Keratinocyte (primary cell): ENCODE measurements at regions not wholly inside any gene's neighbourhood (a gene's known extent, or its start where the extent isn't known, plus 50 kb on each side); places are given as distances from the start of the nearest gene placed in this dataset.

ENCODE experiments used
- DNase-seq: peaks from one replicate; pipeline ENCODE4 v3.0.0-alpha.2; 2011; ENCODE audit warnings: low read depth, missing footprints, low spot score
- FAIRE-seq: peaks from 2 replicates; lab custom pipeline; 2011; peaks lifted over from hg19 to GRCh38; lab: Jason Lieb, UNC
- H2AFZ ChIP-seq: 2 replicates; pipeline ENCODE4 v1.6.0; 2012; ENCODE audit warnings: low read length, control low read depth, inconsistent platforms; ENCODE audit not compliant: control insufficient read depth
- H3K27ac ChIP-seq: 2 replicates; pipeline ENCODE4 v1.5.1; 2011; ENCODE audit warnings: low read length; ENCODE audit not compliant: control insufficient read depth, insufficient read depth
- H3K27me3 ChIP-seq: 3 replicates; pipeline ENCODE4 v1.6.0; 2011; ENCODE audit warnings: low read length; ENCODE audit not compliant: control insufficient read depth, insufficient read depth; ENCODE audit errors: extremely low read depth
- H3K36me3 ChIP-seq, 2 experiments: 2 replicates in 1 of 2; 3 replicates in 1 of 2; pipeline ENCODE4 v1.5.1; 2011; ENCODE audit warnings: low read length in 2 of 2, mild to moderate bottlenecking in 1 of 2; ENCODE audit not compliant: control insufficient read depth in 2 of 2, insufficient read depth in 2 of 2; ENCODE audit errors: extremely low read depth in 1 of 2
- H3K4me1 ChIP-seq: 3 replicates; pipeline ENCODE4 v1.5.1; 2011; ENCODE audit warnings: low read length; ENCODE audit not compliant: control insufficient read depth, insufficient read depth; ENCODE audit errors: extremely low read depth
- H3K4me2 ChIP-seq: 3 replicates; pipeline ENCODE4 v1.6.0; 2011; ENCODE audit warnings: low read depth, low read length; ENCODE audit not compliant: control insufficient read depth, insufficient read depth; ENCODE audit errors: extremely low read depth
- H3K4me3 ChIP-seq, 3 experiments: fragments of 200-600 bp in 1 of 3; sonication (generic) in 1 of 3; 2 replicates in 2 of 3; 3 replicates in 1 of 3; pipeline ENCODE4 v1.5.1; 2011 to 2016; ENCODE audit warnings: low read length in 3 of 3, mild to moderate bottlenecking in 3 of 3, control low read depth in 2 of 3, inconsistent platforms in 1 of 3, low read depth in 1 of 3, mixed read lengths in 1 of 3, mixed run types in 1 of 3, moderate library complexity in 1 of 3; ENCODE audit not compliant: control insufficient read depth in 2 of 3, insufficient read depth in 2 of 3; ENCODE audit errors: extremely low read depth in 1 of 3
- H3K79me2 ChIP-seq: 2 replicates; pipeline ENCODE4 v1.6.0; 2012; ENCODE audit warnings: low read length; ENCODE audit not compliant: control insufficient read depth, insufficient read depth
- H3K9ac ChIP-seq: 3 replicates; pipeline ENCODE4 v1.6.0; 2011; ENCODE audit warnings: low read length; ENCODE audit not compliant: control insufficient read depth, insufficient read depth; ENCODE audit errors: extremely low read depth
- H3K9me1 ChIP-seq: 3 replicates; pipeline ENCODE4 v1.6.0; 2011; ENCODE audit warnings: low read length; ENCODE audit not compliant: control insufficient read depth, insufficient read depth; ENCODE audit errors: extremely low read depth
- H3K9me3 ChIP-seq: 2 replicates; pipeline ENCODE4 v1.5.1; 2012; ENCODE audit warnings: low read depth, low read length; ENCODE audit not compliant: control insufficient read depth
- H4K20me1 ChIP-seq: 3 replicates; pipeline ENCODE4 v1.6.0; 2011; ENCODE audit warnings: low read length; ENCODE audit not compliant: control insufficient read depth, insufficient read depth; ENCODE audit errors: extremely low read depth
- CTCF ChIP-seq, 3 experiments: IDR thresholded peaks in 1 of 3; conservative IDR thresholded peaks in 1 of 3; optimal IDR thresholded peaks in 1 of 3; 2 replicates in 2 of 3; 3 replicates in 1 of 3; pipeline versions ENCODE3 to v1.5.1; 2011; ENCODE audit warnings: low read length in 3 of 3, mild to moderate bottlenecking in 3 of 3, moderate library complexity in 2 of 3, control low read depth in 1 of 3, inconsistent platforms in 1 of 3; ENCODE audit not compliant: insufficient read depth in 2 of 3; ENCODE audit errors: extremely low read depth in 1 of 3
- EZH2 ChIP-seq: IDR thresholded peaks from one replicate; pipeline ENCODE4 v1.6.1; 2012; ENCODE audit warnings: inconsistent platforms, mild to moderate bottlenecking, low read length, moderate library complexity
- dilution Hi-C: fragments of 300-500 bp; cut with MboI; formaldehyde crosslinking; loops from one replicate; pipeline ENCODE4 v1.7.0; 2020; ENCODE audit warnings: low sequenced_read_pairs; ENCODE audit not compliant: extremely low pct_ligation_motif_present

- Histone ChIP-seq H4K20me1 (no peaks in the 10 kb centered on the region), H3K4me1 (peaks cover 13% of the 10 kb centered on the region), H3K36me3 (no peaks in the 10 kb centered on the region), H3K4me3 (no peak overlapping the region), H2AFZ (no peak overlapping the region), H3K4me2 (no peak overlapping the region), H3K9me1 (no peaks in the 10 kb centered on the region), H3K27ac (no peak overlapping the region), H3K79me2 (no peaks in the 10 kb centered on the region), H3K9me3 (no peaks in the 10 kb centered on the region), H3K9ac (no peak overlapping the region), H3K27me3 (no peaks in the 10 kb centered on the region)
- DNase-seq (no peak), FAIRE-seq (no peak)
- dilution Hi-C loops = no loop called here
- TF ChIP-seq EZH2 = no peak
- no peak for TF ChIP-seq CTCF (optimal IDR thresholded peaks at IDR 0.05 in 1 of 3, IDR thresholded peaks at IDR 0.05 in 1 of 3, conservative IDR thresholded peaks at IDR 0.05 in 1 of 3; ENCODE audit: extremely low read depth in 1 of 3, insufficient read depth in 2 of 3, low read length in 3 of 3)
These were observed 434.9 kb downstream of the TFAP2A start for GRCh38 chr6:9979996-9980395.

GRCh38 chr6:9978480-9978879 is 436.4 kb downstream of the TFAP2A start:
- FAIRE-seq (peak; percentile 71), DNase-seq (no peak)
- Histone ChIP-seq H3K4me3 (peak overlapping the region in 1 of 3 experiments; percentile 3), H3K36me3 (no peaks in the 10 kb centered on the region), H2AFZ (peak overlapping the region; percentile 1), H4K20me1 (no peaks in the 10 kb centered on the region), H3K27ac (no peak overlapping the region), H3K9me1 (no peaks in the 10 kb centered on the region), H3K9ac (no peak overlapping the region), H3K4me1 (peaks cover 13% of the 10 kb centered on the region), H3K4me2 (peak overlapping the region; percentile 29), H3K27me3 (no peaks in the 10 kb centered on the region), H3K79me2 (no peaks in the 10 kb centered on the region), H3K9me3 (no peaks in the 10 kb centered on the region)
- dilution Hi-C loops = no loop called here
- TF ChIP-seq CTCF (optimal IDR thresholded peaks at IDR 0.05 in 1 of 3, IDR thresholded peaks at IDR 0.05 in 1 of 3, conservative IDR thresholded peaks at IDR 0.05 in 1 of 3; ENCODE audit: extremely low read depth in 1 of 3, insufficient read depth in 2 of 3, low read length in 3 of 3) = no peak
- TF ChIP-seq EZH2 = no peak
